BE2C (cell line): ENCODE measurements at regions not wholly inside any gene's neighbourhood (a gene's known extent, or its start where the extent isn't known, plus 50 kb on each side); places are given as distances from the start of the nearest gene placed in this dataset.
A peak's percentile ranks its signal among the peaks of the same experiment; 100 is the strongest.

Experiments
- DNase-seq: peaks from one replicate; pipeline ENCODE4 v3.0.0-alpha.2; 2020
- H3K27me3 ChIP-seq: fragments of 250-450 bp; sonication (Bioruptor Pico); 2 replicates; pipeline ENCODE4 v1.5.1; 2020; ENCODE audit warnings: mild to moderate bottlenecking
- H3K36me3 ChIP-seq: fragments of 250-450 bp; sonication (Bioruptor Pico); 2 replicates; pipeline ENCODE4 v1.5.1; 2020; ENCODE audit warnings: mild to moderate bottlenecking
- H3K4me1 ChIP-seq: fragments of 250-450 bp; sonication (Bioruptor Pico); 2 replicates; pipeline ENCODE4 v1.5.1; 2020
- H3K4me3 ChIP-seq: 2 replicates; pipeline ENCODE4 v1.5.1; 2011; ENCODE audit warnings: low read depth, low read length
- H3K9me3 ChIP-seq: fragments of 250-450 bp; sonication (Bioruptor Pico); 2 replicates; pipeline ENCODE4 v1.5.1; 2020
- CTCF ChIP-seq: IDR thresholded peaks from 2 replicates; pipeline ENCODE4 v1.5.1; 2012; ENCODE audit warnings: mild to moderate bottlenecking, low read depth, low read length

GRCh38 chr18:60146220-60146960, 226.2 kb downstream of the MC4R start:
- no peak overlapping the region for H3K4me3 ChIP-seq
- no peak for TF ChIP-seq CTCF
- no peaks in the 10 kb centered on the region for H3K27me3 ChIP-seq
- H3K9me3 ChIP-seq: no peaks in the 10 kb centered on the region
- H3K4me1 ChIP-seq: no peaks in the 10 kb centered on the region
- H3K36me3 ChIP-seq: no peaks in the 10 kb centered on the region
- DNase-seq: peak; percentile 6

GRCh38 chr18:60145776-60146175, 226.8 kb downstream of the MC4R start:
- DNase-seq: no peak
- Histone ChIP-seq H3K36me3 (no peaks in the 10 kb centered on the region), H3K27me3 (no peaks in the 10 kb centered on the region), H3K9me3 (no peaks in the 10 kb centered on the region), H3K4me3 (no peak overlapping the region), H3K4me1 (no peaks in the 10 kb centered on the region)
- TF ChIP-seq CTCF: no peak

- H3K27me3 ChIP-seq: no peaks in the 10 kb centered on the region
- no peak for TF ChIP-seq CTCF
Measured at GRCh38 chr18:60134806-60135205, 235.0 kb downstream of the PMAIP1 start.

GRCh38 chr18:60130284-60130683, 230.5 kb downstream of the PMAIP1 start:
- no peak for TF ChIP-seq CTCF
- Histone ChIP-seq H3K9me3 (no peaks in the 10 kb centered on the region), H3K36me3 (no peaks in the 10 kb centered on the region), H3K4me1 (no peaks in the 10 kb centered on the region), H3K4me3 (no peak overlapping the region), H3K27me3 (no peaks in the 10 kb centered on the region)
- DNase-seq: no peak

More at GRCh38 chr18:60134806-60135205, 235.0 kb downstream of the PMAIP1 start:
- no peak overlapping the region for H3K4me3 ChIP-seq
- no peaks in the 10 kb centered on the region for H3K4me1 ChIP-seq
- no peak for DNase-seq
- no peaks in the 10 kb centered on the region for H3K9me3 ChIP-seq
- no peaks in the 10 kb centered on the region for H3K36me3 ChIP-seq

- H3K4me3 ChIP-seq: no peak overlapping the region
- TF ChIP-seq CTCF: no peak
- H3K4me1 ChIP-seq: no peaks in the 10 kb centered on the region
- no peaks in the 10 kb centered on the region for H3K27me3 ChIP-seq
- no peaks in the 10 kb centered on the region for H3K9me3 ChIP-seq
- DNase-seq: no peak
- no peaks in the 10 kb centered on the region for H3K36me3 ChIP-seq
Measured at GRCh38 chr18:60123031-60123430, 223.2 kb downstream of the PMAIP1 start.

- no peak for TF ChIP-seq CTCF
- Histone ChIP-seq H3K9me3 (no peaks in the 10 kb centered on the region), H3K4me3 (no peak overlapping the region), H3K36me3 (no peaks in the 10 kb centered on the region), H3K27me3 (no peaks in the 10 kb centered on the region), H3K4me1 (no peaks in the 10 kb centered on the region)
- no peak for DNase-seq
Measured at GRCh38 chr18:60122339-60122738, 222.5 kb downstream of the PMAIP1 start.
